ENCODE measurements at regions not wholly inside any gene's neighbourhood (a gene's known extent, or its start where the extent isn't known, plus 50 kb on each side); places are given as distances from the start of the nearest gene placed in this dataset.

DNA sequence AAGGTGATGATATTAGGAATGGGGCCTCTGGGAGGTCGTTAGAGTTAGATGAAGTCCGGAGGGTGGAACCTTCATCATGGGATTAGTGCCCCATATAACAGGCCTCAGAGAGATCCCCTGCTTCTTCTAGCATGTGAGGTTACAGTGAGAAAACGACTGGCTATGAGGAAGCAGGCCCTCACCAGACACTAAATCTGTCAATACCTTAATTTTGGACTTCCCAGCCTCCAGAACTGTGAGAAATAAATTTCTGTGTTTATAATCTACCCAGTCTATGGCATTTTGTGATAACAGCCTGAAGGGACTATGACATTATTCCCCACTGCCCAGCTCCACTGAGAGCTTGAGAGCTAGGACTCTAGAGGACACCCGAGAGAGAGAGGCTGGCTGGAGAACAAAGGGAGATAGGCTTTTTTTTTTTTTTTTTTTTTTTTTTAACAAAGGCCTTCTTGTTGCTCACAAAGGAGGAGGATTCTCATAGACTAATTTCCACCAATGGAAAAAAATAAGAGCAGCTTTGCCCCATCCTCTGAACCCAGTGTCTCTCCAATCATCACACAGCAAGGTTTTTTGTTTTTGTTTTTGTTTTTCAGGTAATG, 87.8 kb upstream of the EEA1 start:
- Mint-ChIP-seq H3K36me3 (ENCODE audit: low read depth) (no peaks in the 10 kb centered on the region), H3K27ac (no peak overlapping the region), H3K4me1 (ENCODE audit: low read depth) (no peaks in the 10 kb centered on the region), H3K4me3 (no peak overlapping the region), H3K27me3 (ENCODE audit: low read depth) (no peaks in the 10 kb centered on the region), H3K9me3 (ENCODE audit: insufficient read depth) (no peaks in the 10 kb centered on the region)
- ChIA-PET CTCF (no interaction called here), POLR2A (no interaction called here)
- DNase-seq (no peak), ATAC-seq (no peak)

DNA sequence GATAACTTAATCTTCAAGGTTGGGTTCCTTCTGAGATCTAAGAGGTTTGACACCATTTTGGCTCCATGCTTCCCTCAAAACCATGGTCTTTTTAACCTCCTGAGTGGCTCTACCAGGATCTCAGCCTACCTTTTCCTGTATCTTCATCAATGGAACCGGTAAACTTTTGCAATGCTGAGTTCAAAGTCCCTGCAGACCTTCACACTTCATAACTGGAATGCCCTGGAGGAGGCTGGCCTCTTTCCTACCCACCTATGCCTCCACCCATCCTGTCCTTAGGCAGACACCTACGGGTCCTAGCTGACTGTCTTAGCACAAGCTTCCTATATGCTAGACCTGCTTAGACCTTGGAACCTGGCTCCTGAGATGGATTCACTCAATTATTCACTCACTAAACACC, 89.5 kb upstream of the EEA1 start:
- no peak for DNase-seq
- CTCF ChIA-PET = no interaction called here

GRCh38 chr12:93019212-93019927, 90.3 kb upstream of the EEA1 start:
- CTCF ChIA-PET = interaction anchor here (1.4 kb wide), 1 partner anchor 32 kb away, joined by 5 read pairs; no protein-coding TSS in a partner anchor

More for the DNA sequence above, 89.5 kb upstream of the EEA1 start:
- H3K27me3 Mint-ChIP-seq (ENCODE audit: low read depth) = no peaks in the 10 kb centered on the region
- POLR2A ChIA-PET = no interaction called here
- H3K36me3 Mint-ChIP-seq (ENCODE audit: low read depth) = no peaks in the 10 kb centered on the region
- H3K9me3 Mint-ChIP-seq (ENCODE audit: insufficient read depth) = no peaks in the 10 kb centered on the region
- H3K27ac Mint-ChIP-seq = no peak overlapping the region
- H3K4me3 Mint-ChIP-seq = no peak overlapping the region
- ATAC-seq = no peak
- no peaks in the 10 kb centered on the region for H3K4me1 Mint-ChIP-seq (ENCODE audit: low read depth)

GRCh38 chr12:93019975-93020630, 91.0 kb upstream of the EEA1 start:
- no peak for ATAC-seq
- H3K27me3 Mint-ChIP-seq (ENCODE audit: low read depth) = no peaks in the 10 kb centered on the region
- no peaks in the 10 kb centered on the region for H3K36me3 Mint-ChIP-seq (ENCODE audit: low read depth)
- no peak overlapping the region for H3K4me3 Mint-ChIP-seq
- POLR2A ChIA-PET = no interaction called here
- H3K27ac Mint-ChIP-seq = no peak overlapping the region
- CTCF ChIA-PET = interaction anchor here (1.4 kb wide), 1 partner anchor 33 kb away, joined by 5 read pairs; no protein-coding TSS in a partner anchor
- no peaks in the 10 kb centered on the region for H3K4me1 Mint-ChIP-seq (ENCODE audit: low read depth)
- H3K9me3 Mint-ChIP-seq (ENCODE audit: insufficient read depth) = no peaks in the 10 kb centered on the region
- no peak for DNase-seq

More at GRCh38 chr12:93019212-93019927, 90.3 kb upstream of the EEA1 start:
- Mint-ChIP-seq H3K27me3 (ENCODE audit: low read depth) (no peaks in the 10 kb centered on the region), H3K4me3 (no peak overlapping the region), H3K4me1 (ENCODE audit: low read depth) (no peaks in the 10 kb centered on the region), H3K9me3 (ENCODE audit: insufficient read depth) (no peaks in the 10 kb centered on the region), H3K36me3 (ENCODE audit: low read depth) (no peaks in the 10 kb centered on the region), H3K27ac (no peak overlapping the region)
- no peak for ATAC-seq
- POLR2A ChIA-PET = no interaction called here
- DNase-seq = no peak

GRCh38 chr12:93020631-93021597, 91.8 kb upstream of the EEA1 start:
- no peaks in the 10 kb centered on the region for H3K27me3 Mint-ChIP-seq (ENCODE audit: low read depth)
- no peak for DNase-seq
- no peak overlapping the region for H3K27ac Mint-ChIP-seq
- POLR2A ChIA-PET = no interaction called here
- no peaks in the 10 kb centered on the region for H3K36me3 Mint-ChIP-seq (ENCODE audit: low read depth)
- H3K9me3 Mint-ChIP-seq (ENCODE audit: insufficient read depth) = no peaks in the 10 kb centered on the region
- no peak overlapping the region for H3K4me3 Mint-ChIP-seq
- ATAC-seq = no peak
- no peaks in the 10 kb centered on the region for H3K4me1 Mint-ChIP-seq (ENCODE audit: low read depth)
- CTCF ChIA-PET = interaction anchor here (0.7 to 1.6 kb wide), 2 partner anchors 33 to 399 kb away, joined by 3 to 5 read pairs; no protein-coding TSS in a partner anchor

DNA sequence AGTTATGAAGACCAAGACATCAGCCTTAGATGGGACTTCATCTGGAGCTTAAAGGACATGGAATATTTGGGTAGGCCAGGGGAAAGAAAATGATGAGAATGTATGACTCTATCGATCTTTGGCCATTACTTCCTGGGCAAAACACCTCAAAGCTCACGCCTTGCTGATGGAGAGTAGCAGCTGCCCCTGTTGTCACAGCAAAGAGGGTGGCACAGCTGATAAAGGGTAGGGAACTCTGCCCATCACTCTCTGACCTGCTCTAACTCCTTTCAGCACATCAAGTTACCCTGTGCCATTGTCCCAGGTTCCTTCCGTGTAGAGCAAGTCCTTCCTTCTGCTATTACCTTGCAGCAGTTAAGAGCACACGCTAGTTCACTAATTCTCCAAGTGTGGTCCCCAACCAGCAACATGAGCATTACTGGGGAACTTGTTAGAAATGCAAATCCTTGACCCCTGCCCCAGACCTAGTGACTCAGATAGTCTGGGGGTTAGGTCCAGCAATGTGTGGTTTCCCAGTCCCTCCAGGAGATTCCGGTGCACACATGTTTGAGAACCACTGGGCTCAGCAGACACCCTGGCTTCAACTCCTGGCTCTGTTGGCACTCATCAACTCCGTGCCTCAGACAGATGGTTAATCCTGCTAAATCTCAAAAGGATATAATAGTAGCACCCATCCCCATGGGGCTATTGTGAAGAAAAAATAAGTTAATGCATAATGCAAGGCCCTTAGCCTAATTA, 93.7 kb upstream of the EEA1 start:
- Mint-ChIP-seq H3K4me3 (no peak overlapping the region), H3K27me3 (ENCODE audit: low read depth) (peaks cover 7% of the 10 kb centered on the region), H3K4me1 (ENCODE audit: low read depth) (no peaks in the 10 kb centered on the region), H3K9me3 (ENCODE audit: insufficient read depth) (no peaks in the 10 kb centered on the region), H3K27ac (no peak overlapping the region), H3K36me3 (ENCODE audit: low read depth) (no peaks in the 10 kb centered on the region)
- POLR2A ChIA-PET = no interaction called here
- CTCF ChIA-PET = interaction anchor here (1.6 kb wide), 1 partner anchor 35 kb away, joined by 5 read pairs; no protein-coding TSS in a partner anchor
- ATAC-seq (no peak), DNase-seq (no peak)

GRCh38 chr12:93025145-93026103, 96.3 kb upstream of the EEA1 start:
- Mint-ChIP-seq H3K36me3 (ENCODE audit: low read depth) (peaks cover 1% of the 10 kb centered on the region), H3K27ac (no peak overlapping the region), H3K4me1 (ENCODE audit: low read depth) (no peaks in the 10 kb centered on the region), H3K9me3 (ENCODE audit: insufficient read depth) (no peaks in the 10 kb centered on the region), H3K4me3 (no peak overlapping the region), H3K27me3 (ENCODE audit: low read depth) (peaks cover 11% of the 10 kb centered on the region)
- ATAC-seq (no peak), DNase-seq (peak; percentile 30)
- CTCF ChIA-PET = interaction anchor here (0.9 to 1.5 kb wide), 2 partner anchors 38 to 356 kb away, joined by 3 to 5 read pairs; no protein-coding TSS in a partner anchor
- POLR2A ChIA-PET = no interaction called here

GRCh38 chr12:93027041-93027440, 97.9 kb upstream of the EEA1 start:
- ChIA-PET POLR2A (no interaction called here), CTCF (interaction anchor here (1.5 kb wide), 1 partner anchor 354 kb away, joined by 5 read pairs; no protein-coding TSS in a partner anchor)
- H3K4me1 Mint-ChIP-seq (ENCODE audit: low read depth) = no peaks in the 10 kb centered on the region
- peaks cover 11% of the 10 kb centered on the region for H3K27me3 Mint-ChIP-seq (ENCODE audit: low read depth)
- no peaks in the 10 kb centered on the region for H3K9me3 Mint-ChIP-seq (ENCODE audit: insufficient read depth)
- ATAC-seq (no peak), DNase-seq (no peak)
- H3K4me3 Mint-ChIP-seq = no peak overlapping the region
- H3K36me3 Mint-ChIP-seq (ENCODE audit: low read depth) = peaks cover 1% of the 10 kb centered on the region
- H3K27ac Mint-ChIP-seq = no peak overlapping the region

- Mint-ChIP-seq H3K36me3 (ENCODE audit: low read depth) (peaks cover 1% of the 10 kb centered on the region), H3K4me1 (ENCODE audit: low read depth) (no peaks in the 10 kb centered on the region), H3K27ac (no peak overlapping the region), H3K27me3 (ENCODE audit: low read depth) (peaks cover 13% of the 10 kb centered on the region), H3K9me3 (ENCODE audit: insufficient read depth) (no peaks in the 10 kb centered on the region), H3K4me3 (no peak overlapping the region)
- ChIA-PET POLR2A (no interaction called here), CTCF (interaction anchor here (1.0 kb wide), 1 partner anchor 41 kb away, joined by 3 read pairs; no protein-coding TSS in a partner anchor)
- no peak for ATAC-seq
- DNase-seq = no peak
Observed at GRCh38 chr12:93029091-93029490, 100.0 kb upstream of the EEA1 start.

- H3K9me3 Mint-ChIP-seq (ENCODE audit: insufficient read depth) = no peaks in the 10 kb centered on the region
- POLR2A ChIA-PET = no interaction called here
- peaks cover 1% of the 10 kb centered on the region for H3K36me3 Mint-ChIP-seq (ENCODE audit: low read depth)
- peaks cover 20% of the 10 kb centered on the region for H3K27me3 Mint-ChIP-seq (ENCODE audit: low read depth)
- H3K4me3 Mint-ChIP-seq = no peak overlapping the region
- CTCF ChIA-PET = interaction anchor here (0.9 kb wide), 1 partner anchor 44 kb away, joined by 3 read pairs; no protein-coding TSS in a partner anchor
- DNase-seq = no peak
- H3K27ac Mint-ChIP-seq = no peak overlapping the region
- no peaks in the 10 kb centered on the region for H3K4me1 Mint-ChIP-seq (ENCODE audit: low read depth)
- ATAC-seq = no peak
Observed at GRCh38 chr12:93031028-93031427, 101.9 kb upstream of the EEA1 start.
